ENCODE measurements at regions not wholly inside any gene's neighbourhood (a gene's known extent, or its start where the extent isn't known, plus 50 kb on each side); places are given as distances from the start of the nearest gene placed in this dataset.

DNA sequence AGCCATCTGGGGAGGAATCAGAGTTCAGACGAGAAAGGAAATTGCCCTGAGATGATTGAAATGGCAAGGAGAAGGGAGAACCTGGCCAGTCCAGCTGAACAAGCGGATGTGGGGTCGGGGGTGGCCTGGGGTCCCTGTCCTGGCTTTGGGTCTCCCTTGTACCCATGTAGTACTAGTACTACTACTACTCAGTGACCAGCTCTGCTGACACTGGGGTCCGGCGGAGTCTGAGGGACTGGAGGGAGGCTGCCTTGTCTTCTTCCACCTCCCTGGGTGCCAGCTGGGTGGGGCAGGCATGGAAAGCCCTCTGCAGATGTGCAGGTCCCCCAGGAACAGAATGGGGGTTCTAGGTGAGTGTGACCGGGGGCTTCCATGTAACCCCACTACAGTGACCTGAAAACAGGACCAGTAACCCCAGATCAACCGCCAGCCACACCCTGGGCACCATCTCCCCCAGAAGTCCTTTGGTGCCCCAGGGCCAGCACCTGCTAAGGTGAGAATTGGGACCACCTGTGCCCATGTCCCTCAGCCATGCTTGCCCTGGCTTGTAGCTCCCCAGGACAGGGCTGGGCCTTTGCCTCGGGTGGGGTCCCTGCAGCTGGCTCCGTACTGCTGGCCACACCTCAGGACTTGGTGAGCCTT, 89.1 kb upstream of the COL5A1 start:
- TF ChIP-seq FOXP2 (optimal IDR thresholded peaks at IDR 0.05; ENCODE audit: borderline replicate concordance, extremely low read depth, extremely low read length, insufficient read depth) = no peak

- no peak for TF ChIP-seq SIN3A (IDR thresholded peaks at IDR 0.05; ENCODE audit: borderline replicate concordance, insufficient read depth, low read length)
- TF ChIP-seq POLR2AphosphoS5 (IDR thresholded peaks at IDR 0.05; ENCODE audit: low read depth, low read length) = no peak
- no peak for TF ChIP-seq FOXP2 (optimal IDR thresholded peaks at IDR 0.05; ENCODE audit: borderline replicate concordance, extremely low read depth, extremely low read length, insufficient read depth)
- TF ChIP-seq, protein P1, sequence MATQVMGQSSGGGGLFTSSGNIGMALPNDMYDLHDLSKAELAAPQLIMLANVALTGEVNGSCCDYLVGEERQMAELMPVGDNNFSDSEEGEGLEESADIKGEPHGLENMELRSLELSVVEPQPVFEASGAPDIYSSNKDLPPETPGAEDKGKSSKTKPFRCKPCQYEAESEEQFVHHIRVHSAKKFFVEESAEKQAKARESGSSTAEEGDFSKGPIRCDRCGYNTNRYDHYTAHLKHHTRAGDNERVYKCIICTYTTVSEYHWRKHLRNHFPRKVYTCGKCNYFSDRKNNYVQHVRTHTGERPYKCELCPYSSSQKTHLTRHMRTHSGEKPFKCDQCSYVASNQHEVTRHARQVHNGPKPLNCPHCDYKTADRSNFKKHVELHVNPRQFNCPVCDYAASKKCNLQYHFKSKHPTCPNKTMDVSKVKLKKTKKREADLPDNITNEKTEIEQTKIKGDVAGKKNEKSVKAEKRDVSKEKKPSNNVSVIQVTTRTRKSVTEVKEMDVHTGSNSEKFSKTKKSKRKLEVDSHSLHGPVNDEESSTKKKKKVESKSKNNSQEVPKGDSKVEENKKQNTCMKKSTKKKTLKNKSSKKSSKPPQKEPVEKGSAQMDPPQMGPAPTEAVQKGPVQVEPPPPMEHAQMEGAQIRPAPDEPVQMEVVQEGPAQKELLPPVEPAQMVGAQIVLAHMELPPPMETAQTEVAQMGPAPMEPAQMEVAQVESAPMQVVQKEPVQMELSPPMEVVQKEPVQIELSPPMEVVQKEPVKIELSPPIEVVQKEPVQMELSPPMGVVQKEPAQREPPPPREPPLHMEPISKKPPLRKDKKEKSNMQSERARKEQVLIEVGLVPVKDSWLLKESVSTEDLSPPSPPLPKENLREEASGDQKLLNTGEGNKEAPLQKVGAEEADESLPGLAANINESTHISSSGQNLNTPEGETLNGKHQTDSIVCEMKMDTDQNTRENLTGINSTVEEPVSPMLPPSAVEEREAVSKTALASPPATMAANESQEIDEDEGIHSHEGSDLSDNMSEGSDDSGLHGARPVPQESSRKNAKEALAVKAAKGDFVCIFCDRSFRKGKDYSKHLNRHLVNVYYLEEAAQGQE (IDR thresholded peaks at IDR 0.05; ENCODE audit: insufficient read depth in 1 of 2, low read depth in 2 of 2, low read length in 2 of 2) = no peak
- no peak for TF ChIP-seq TAF1 (IDR thresholded peaks at IDR 0.05; ENCODE audit: borderline replicate concordance, insufficient read depth, low read length)
These were observed 88.3 kb upstream of the COL5A1 start for GRCh38 chr9:134553061-134553891.

GRCh38 chr9:134553996-134554372, 87.6 kb upstream of the COL5A1 start:
- TF ChIP-seq, protein P1 (IDR thresholded peaks at IDR 0.05; ENCODE audit: insufficient read depth in 1 of 2, low read depth in 2 of 2, low read length in 2 of 2) = no peak
- TF ChIP-seq FOXP2 (optimal IDR thresholded peaks at IDR 0.05; ENCODE audit: borderline replicate concordance, extremely low read depth, extremely low read length, insufficient read depth) = no peak
- TF ChIP-seq POLR2AphosphoS5 (IDR thresholded peaks at IDR 0.05; ENCODE audit: low read depth, low read length) = no peak
- no peak for TF ChIP-seq SIN3A (IDR thresholded peaks at IDR 0.05; ENCODE audit: borderline replicate concordance, insufficient read depth, low read length)
- no peak for TF ChIP-seq TAF1 (IDR thresholded peaks at IDR 0.05; ENCODE audit: borderline replicate concordance, insufficient read depth, low read length)

DNA sequence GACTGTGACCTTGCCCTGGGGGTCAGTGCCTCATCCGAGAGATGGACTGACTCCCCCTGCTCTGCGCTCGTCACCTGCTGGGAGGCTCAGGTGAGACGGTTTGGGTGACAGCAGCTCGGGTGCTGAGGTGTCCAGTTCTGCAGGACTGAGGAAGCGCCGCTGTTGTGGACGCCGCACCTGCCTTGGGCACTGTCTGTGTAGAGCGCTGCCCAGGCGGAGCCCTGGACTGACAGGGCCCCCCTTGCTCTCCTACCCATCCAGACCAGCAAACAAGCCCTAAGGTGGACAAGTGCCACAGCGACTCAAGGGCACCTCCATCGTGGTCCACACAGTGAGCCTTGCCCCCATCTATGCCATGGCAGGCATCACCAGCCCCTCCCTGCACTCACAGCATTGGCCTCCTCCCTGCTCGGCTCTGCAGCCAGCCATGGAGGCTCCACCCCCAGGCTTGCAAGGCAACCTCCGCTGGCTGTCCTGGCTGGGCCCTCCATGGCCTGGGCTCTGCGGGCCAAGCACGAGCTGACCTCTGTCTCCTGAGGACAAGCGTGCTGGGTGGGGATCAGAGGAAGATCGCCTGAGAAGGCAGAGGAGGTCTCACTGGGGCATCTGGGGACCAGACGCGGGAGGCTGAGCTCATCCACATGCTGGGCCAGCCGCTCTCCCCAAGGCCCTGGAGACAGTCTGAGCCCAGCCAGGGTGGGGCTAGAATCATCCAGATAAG, 87.1 kb upstream of the COL5A1 start:
- TF ChIP-seq, protein P1 (IDR thresholded peaks at IDR 0.05; ENCODE audit: insufficient read depth in 1 of 2, low read depth in 2 of 2, low read length in 2 of 2) = no peak
- TF ChIP-seq POLR2AphosphoS5 (IDR thresholded peaks at IDR 0.05; ENCODE audit: low read depth, low read length) (no peak), SIN3A (IDR thresholded peaks at IDR 0.05; ENCODE audit: borderline replicate concordance, insufficient read depth, low read length) (no peak), TAF1 (IDR thresholded peaks at IDR 0.05; ENCODE audit: borderline replicate concordance, insufficient read depth, low read length) (no peak), FOXP2 (optimal IDR thresholded peaks at IDR 0.05; ENCODE audit: borderline replicate concordance, extremely low read depth, extremely low read length, insufficient read depth) (no peak)

- TF ChIP-seq FOXP2 (optimal IDR thresholded peaks at IDR 0.05; ENCODE audit: borderline replicate concordance, extremely low read depth, extremely low read length, insufficient read depth) = no peak
- TF ChIP-seq SIN3A (IDR thresholded peaks at IDR 0.05; ENCODE audit: borderline replicate concordance, insufficient read depth, low read length) = no peak
- TF ChIP-seq, protein P1 (IDR thresholded peaks at IDR 0.05; ENCODE audit: insufficient read depth in 1 of 2, low read depth in 2 of 2, low read length in 2 of 2) = no peak
- TF ChIP-seq TAF1 (IDR thresholded peaks at IDR 0.05; ENCODE audit: borderline replicate concordance, insufficient read depth, low read length) = no peak
- TF ChIP-seq POLR2AphosphoS5 (IDR thresholded peaks at IDR 0.05; ENCODE audit: low read depth, low read length) = no peak
These were observed 86.4 kb upstream of the COL5A1 start for GRCh38 chr9:134555094-134555650.

Data from PFSK-1 (cell line).